Endothelial cell (in vitro differentiated cells): ENCODE measurements at regions not wholly inside any gene's neighbourhood (a gene's known extent, or its start where the extent isn't known, plus 50 kb on each side); places are given as distances from the start of the nearest gene placed in this dataset.

Source experiments
- DNase-seq: peaks from one replicate; pipeline ENCODE4 v3.0.0; 2021; ENCODE audit warnings: low spot score
- H3K27ac Mint-ChIP-seq: one replicate; pipeline ENCODE4 v1.8.0; 2021; ENCODE audit warnings: mixed read lengths, inconsistent platforms; ENCODE audit not compliant: unreplicated experiment
- H3K27me3 Mint-ChIP-seq: one replicate; pipeline ENCODE4 v1.8.0; 2021; ENCODE audit warnings: mild to moderate bottlenecking, moderate library complexity, mixed read lengths, inconsistent platforms; ENCODE audit not compliant: unreplicated experiment
- H3K36me3 Mint-ChIP-seq: one replicate; pipeline ENCODE4 v1.8.0; 2021; ENCODE audit warnings: mild to moderate bottlenecking, low read depth, mixed read lengths, inconsistent platforms; ENCODE audit not compliant: unreplicated experiment
- H3K4me1 Mint-ChIP-seq: one replicate; pipeline ENCODE4 v1.8.0; 2021; ENCODE audit warnings: mild to moderate bottlenecking, mixed read lengths, inconsistent platforms; ENCODE audit not compliant: unreplicated experiment
- H3K4me3 Mint-ChIP-seq: one replicate; pipeline ENCODE4 v1.8.0; 2021; ENCODE audit warnings: mild to moderate bottlenecking, mixed read lengths, inconsistent platforms; ENCODE audit not compliant: unreplicated experiment
- H3K9me3 Mint-ChIP-seq: one replicate; pipeline ENCODE4 v1.8.0; 2021; ENCODE audit warnings: mixed read lengths, inconsistent platforms; ENCODE audit not compliant: unreplicated experiment
- CTCF ChIP-seq: fragments of 200-600 bp; sonication (generic); IDR thresholded peaks from one replicate; pipeline ENCODE4 v1.5.0; 2021; ENCODE audit warnings: antibody characterized with exemption; ENCODE audit not compliant: unreplicated experiment

GRCh38 chr4:176533159-176533558 lies 213.4 kb downstream of the SPCS3 start:
- no peak for TF ChIP-seq CTCF
- no peak for DNase-seq
- Mint-ChIP-seq H3K9me3 (no peaks in the 10 kb centered on the region), H3K4me3 (no peak overlapping the region), H3K27ac (no peak overlapping the region), H3K4me1 (peaks cover 11% of the 10 kb centered on the region), H3K36me3 (no peaks in the 10 kb centered on the region), H3K27me3 (no peaks in the 10 kb centered on the region)

- Mint-ChIP-seq H3K36me3 (no peaks in the 10 kb centered on the region), H3K27ac (no peak overlapping the region), H3K9me3 (no peaks in the 10 kb centered on the region), H3K4me1 (peaks cover 24% of the 10 kb centered on the region), H3K27me3 (no peaks in the 10 kb centered on the region), H3K4me3 (no peak overlapping the region)
- TF ChIP-seq CTCF: no peak
- no peak for DNase-seq
These were observed 214.8 kb downstream of the SPCS3 start for GRCh38 chr4:176534566-176534965.

- Mint-ChIP-seq H3K27ac (peak overlapping the region; percentile 17), H3K27me3 (no peaks in the 10 kb centered on the region), H3K4me3 (no peak overlapping the region), H3K9me3 (no peaks in the 10 kb centered on the region), H3K36me3 (no peaks in the 10 kb centered on the region), H3K4me1 (peaks cover 23% of the 10 kb centered on the region)
- TF ChIP-seq CTCF: no peak
- DNase-seq: no peak
These were observed 218.6 kb downstream of the SPCS3 start for GRCh38 chr4:176538217-176538925.

- Mint-ChIP-seq H3K4me1 (peaks cover 23% of the 10 kb centered on the region), H3K36me3 (no peaks in the 10 kb centered on the region), H3K27me3 (no peaks in the 10 kb centered on the region), H3K27ac (no peak overlapping the region), H3K9me3 (no peaks in the 10 kb centered on the region), H3K4me3 (no peak overlapping the region)
- TF ChIP-seq CTCF: no peak
- DNase-seq: no peak
These were observed 219.5 kb downstream of the SPCS3 start for GRCh38 chr4:176539091-176539784.

- Mint-ChIP-seq H3K27me3 (no peaks in the 10 kb centered on the region), H3K9me3 (no peaks in the 10 kb centered on the region), H3K27ac (no peak overlapping the region), H3K4me1 (peaks cover 23% of the 10 kb centered on the region), H3K36me3 (no peaks in the 10 kb centered on the region), H3K4me3 (no peak overlapping the region)
- no peak for DNase-seq
- TF ChIP-seq CTCF: no peak
These were observed 220.0 kb downstream of the SPCS3 start for GRCh38 chr4:176539785-176540175.
